H9 (cell line): ENCODE measurements at regions not wholly inside any gene's neighbourhood (a gene's known extent, or its start where the extent isn't known, plus 50 kb on each side); places are given as distances from the start of the nearest gene placed in this dataset.

ENCODE experiments used
- DNase-seq: peaks from one replicate; pipeline ENCODE4 v3.0.0-alpha.2; 2017
- H2AFZ ChIP-seq: one replicate; pipeline ENCODE4 v1.6.1; 2013; ENCODE audit warnings: mild to moderate bottlenecking, low read length, control low read depth, moderate library complexity
- H2AK5ac ChIP-seq: 2 replicates; pipeline ENCODE4 v1.6.1; 2013; ENCODE audit warnings: low read length, control low read depth, mixed read lengths; ENCODE audit not compliant: insufficient read length
- H2BK120ac ChIP-seq: one replicate; pipeline ENCODE4 v1.6.1; 2013; ENCODE audit warnings: low read depth, mild to moderate bottlenecking, low read length, control low read depth, inconsistent platforms; ENCODE audit not compliant: poor library complexity, severe bottlenecking
- H2BK12ac ChIP-seq: 2 replicates; pipeline ENCODE4 v1.6.1; 2013; ENCODE audit warnings: low read length, control low read depth, mixed read lengths, low read depth; ENCODE audit not compliant: insufficient read length
- H2BK15ac ChIP-seq: 2 replicates; pipeline ENCODE4 v1.6.1; 2013; ENCODE audit warnings: low read depth, low read length, control low read depth
- H2BK20ac ChIP-seq: one replicate; pipeline ENCODE4 v1.6.1; 2013; ENCODE audit warnings: low read depth, mild to moderate bottlenecking, low read length, control low read depth, inconsistent platforms; ENCODE audit not compliant: poor library complexity, severe bottlenecking
- H2BK5ac ChIP-seq: 2 replicates; pipeline ENCODE4 v1.6.1; 2013; ENCODE audit warnings: low read length, control low read depth, mixed read lengths; ENCODE audit not compliant: insufficient read length
- H3K14ac ChIP-seq: 2 replicates; pipeline ENCODE4 v1.6.1; 2013; ENCODE audit warnings: low read length, control low read depth; ENCODE audit not compliant: insufficient read depth
- H3K18ac ChIP-seq: 2 replicates; pipeline ENCODE4 v1.6.1; 2013; ENCODE audit warnings: low read depth, mild to moderate bottlenecking, mixed read lengths, low read length, control low read depth; ENCODE audit not compliant: insufficient read length
- H3K23ac ChIP-seq: 2 replicates; pipeline ENCODE4 v1.6.1; 2013; ENCODE audit warnings: low read length, control low read depth, mixed read lengths, low read depth; ENCODE audit not compliant: insufficient read length
- H3K23me2 ChIP-seq: 2 replicates; pipeline ENCODE4 v1.6.1; 2013; ENCODE audit warnings: low read depth, mild to moderate bottlenecking, mixed read lengths, low read length, control low read depth; ENCODE audit not compliant: insufficient read length, poor library complexity, severe bottlenecking
- H3K27ac ChIP-seq: 2 replicates; pipeline ENCODE4 v1.5.1; 2013; ENCODE audit warnings: low read length, control low read depth, mixed read lengths, low read depth; ENCODE audit not compliant: insufficient read length
- H3K27me3 ChIP-seq: 2 replicates; pipeline ENCODE4 v1.6.1; 2013; ENCODE audit warnings: low read length, control low read depth, inconsistent platforms; ENCODE audit not compliant: insufficient read depth
- H3K4ac ChIP-seq: 2 replicates; pipeline ENCODE4 v1.6.1; 2013; ENCODE audit warnings: low read depth, mild to moderate bottlenecking, control low read depth, inconsistent platforms, low read length, moderate library complexity
- H3K4me1 ChIP-seq: 2 replicates; pipeline ENCODE4 v1.6.1; 2013; ENCODE audit warnings: low read length, control low read depth, inconsistent platforms; ENCODE audit not compliant: insufficient read depth
- H3K4me2 ChIP-seq: 2 replicates; pipeline ENCODE4 v1.6.1; 2013; ENCODE audit warnings: low read length, control low read depth, mixed read lengths; ENCODE audit not compliant: insufficient read length, insufficient read depth
- H3K56ac ChIP-seq: 2 replicates; pipeline ENCODE4 v1.6.1; 2013; ENCODE audit warnings: low read depth, mild to moderate bottlenecking, mixed read lengths, low read length, control low read depth; ENCODE audit not compliant: insufficient read length
- H3K79me1 ChIP-seq: 2 replicates; pipeline ENCODE4 v1.6.1; 2013; ENCODE audit warnings: low read depth, mild to moderate bottlenecking, moderate library complexity, low read length, control low read depth, inconsistent platforms; ENCODE audit not compliant: insufficient read depth, poor library complexity, severe bottlenecking
- H3K79me2 ChIP-seq: 2 replicates; pipeline ENCODE4 v1.6.1; 2013; ENCODE audit warnings: low read length, control low read depth, inconsistent platforms; ENCODE audit not compliant: insufficient read depth
- H3K9ac ChIP-seq: 2 replicates; pipeline ENCODE4 v1.6.1; 2013; ENCODE audit warnings: low read length, control low read depth, mixed read lengths; ENCODE audit not compliant: insufficient read length; ENCODE audit errors: extremely low read depth
- H3K9me3 ChIP-seq: one replicate; pipeline ENCODE4 v1.6.1; 2013; ENCODE audit warnings: low read depth, low read length, inconsistent platforms; ENCODE audit not compliant: control insufficient read depth
- H3T11ph ChIP-seq: one replicate; pipeline ENCODE4 v1.6.1; 2013; ENCODE audit warnings: mild to moderate bottlenecking, low read length, control low read depth, inconsistent platforms
- H4K20me1 ChIP-seq: one replicate; pipeline ENCODE4 v1.6.1; 2013; ENCODE audit not compliant: control insufficient read depth, insufficient read length, insufficient read depth
- H4K5ac ChIP-seq: 2 replicates; pipeline ENCODE4 v1.6.1; 2013; ENCODE audit warnings: low read depth, mild to moderate bottlenecking, mixed read lengths, low read length, control low read depth; ENCODE audit not compliant: insufficient read length
- H4K8ac ChIP-seq: replicated peaks from 2 replicates; pipeline ENCODE4 v1.6.1; 2013; ENCODE audit warnings: low read length, control low read depth, mixed read lengths, low read depth; ENCODE audit not compliant: insufficient read length
- H4K91ac ChIP-seq: 2 replicates; pipeline ENCODE4 v1.6.1; 2013; ENCODE audit warnings: low read depth, mild to moderate bottlenecking, moderate library complexity, mixed read lengths, low read length, control low read depth; ENCODE audit not compliant: insufficient read length
- H3K27ac Mint-ChIP-seq, 3 experiments: 2 replicates in 2 of 3; 3 replicates in 1 of 3; pipeline ENCODE4 v1.8.0; 2020 to 2021; ENCODE audit warnings: mixed read lengths in 3 of 3, mild to moderate bottlenecking in 1 of 3, moderate library complexity in 1 of 3
- H3K27me3 Mint-ChIP-seq: 2 replicates; pipeline ENCODE4 v1.8.0; 2021; ENCODE audit warnings: low read depth, mild to moderate bottlenecking, moderate library complexity, mixed read lengths
- H3K36me3 Mint-ChIP-seq, 3 experiments: 2 replicates in 2 of 3; 3 replicates in 1 of 3; pipeline ENCODE4 v1.8.0; 2020 to 2021; ENCODE audit warnings: low read depth in 3 of 3, mixed read lengths in 3 of 3; ENCODE audit not compliant: insufficient read depth in 1 of 3
- H3K4me1 Mint-ChIP-seq, 2 experiments: 2 replicates each; pipeline ENCODE4 v1.8.0; 2020; ENCODE audit warnings: mixed read lengths in 2 of 2
- H3K4me3 Mint-ChIP-seq, 2 experiments: 2 replicates in 1 of 2; 3 replicates in 1 of 2; pipeline ENCODE4 v1.8.0; 2020 to 2021; ENCODE audit warnings: mild to moderate bottlenecking in 2 of 2, mixed read lengths in 2 of 2, moderate library complexity in 1 of 2
- H3K9me3 Mint-ChIP-seq, 2 experiments: 2 replicates in 1 of 2; 3 replicates in 1 of 2; pipeline ENCODE4 v1.8.0; 2020; ENCODE audit warnings: mild to moderate bottlenecking in 2 of 2, mixed read lengths in 2 of 2, moderate library complexity in 1 of 2
- WGBS: extraction: QIAGEN DNeasy Blood & Tissue Kit; methylation state at CpG from one replicate; pipeline ENCODE4 v1.1.7; 2013; ENCODE audit warnings: missing lambda C conversion rate, low lambda C conversion rate, mixed read lengths; ENCODE audit not compliant: insufficient read length; ENCODE audit errors: extremely low coverage; 5-methylcytosine and 5-hydroxymethylcytosine counted together
- TF ChIP-seq, protein P1 (sequence below): fragments of 200-600 bp; sonication (generic); conservative IDR thresholded peaks from 3 replicates; pipeline ENCODE4 v1.8.0; 2021; ENCODE audit warnings: antibody characterized with exemption, mild to moderate bottlenecking

DNA sequence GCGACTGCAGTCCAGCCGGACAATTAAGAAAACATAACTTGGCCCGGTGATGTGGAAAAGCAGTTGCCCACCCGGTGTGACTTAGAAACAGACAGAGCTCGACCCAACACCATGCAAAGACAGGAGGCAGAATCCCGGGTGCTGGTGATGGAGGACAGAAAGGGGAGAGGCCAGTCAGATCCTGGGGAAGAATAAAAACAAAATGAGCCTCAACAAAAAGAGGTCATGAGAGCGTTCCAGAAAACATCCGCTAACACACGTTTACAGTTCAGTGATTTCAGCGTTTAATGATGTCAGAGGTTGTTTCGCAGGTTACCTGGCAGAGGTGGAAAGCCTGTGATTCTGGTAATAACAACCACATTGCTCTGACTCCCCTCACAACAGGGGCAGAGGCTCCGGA is 111.9 kb downstream of the OSR1 start:
- Histone ChIP-seq H2AK5ac (no peak overlapping the region), H3K4me1 (no peaks in the 10 kb centered on the region), H3K4me2 (no peak overlapping the region), H3K9ac (no peak overlapping the region), H3K79me1 (no peaks in the 10 kb centered on the region), H3K27me3 (no peaks in the 10 kb centered on the region), H2BK20ac (no peak overlapping the region), H3T11ph (no peak overlapping the region), H3K56ac (no peak overlapping the region), H3K18ac (no peak overlapping the region), H2BK120ac (no peak overlapping the region), H2AFZ (no peak overlapping the region), H4K8ac (no peak overlapping the region), H3K23me2 (no peaks in the 10 kb centered on the region), H3K23ac (no peak overlapping the region), H4K20me1 (no peaks in the 10 kb centered on the region), H3K4ac (no peak overlapping the region), H4K91ac (no peak overlapping the region), H2BK12ac (no peak overlapping the region), H3K14ac (no peak overlapping the region), H3K9me3 (no peaks in the 10 kb centered on the region), H3K79me2 (no peaks in the 10 kb centered on the region), H2BK15ac (no peak overlapping the region), H2BK5ac (no peak overlapping the region), H4K5ac (no peak overlapping the region), H3K27ac (no peak overlapping the region)
- H3K27me3 Mint-ChIP-seq = no peaks in the 10 kb centered on the region
- WGBS = no CpG with 5 or more reads among the region's 12 CpGs
- peaks cover 9 to 14% of the 10 kb centered on the region in 2 experiments for H3K4me1 Mint-ChIP-seq
- no peaks in the 10 kb centered on the region for H3K36me3 Mint-ChIP-seq
- DNase-seq = no peak
- TF ChIP-seq, protein P1, sequence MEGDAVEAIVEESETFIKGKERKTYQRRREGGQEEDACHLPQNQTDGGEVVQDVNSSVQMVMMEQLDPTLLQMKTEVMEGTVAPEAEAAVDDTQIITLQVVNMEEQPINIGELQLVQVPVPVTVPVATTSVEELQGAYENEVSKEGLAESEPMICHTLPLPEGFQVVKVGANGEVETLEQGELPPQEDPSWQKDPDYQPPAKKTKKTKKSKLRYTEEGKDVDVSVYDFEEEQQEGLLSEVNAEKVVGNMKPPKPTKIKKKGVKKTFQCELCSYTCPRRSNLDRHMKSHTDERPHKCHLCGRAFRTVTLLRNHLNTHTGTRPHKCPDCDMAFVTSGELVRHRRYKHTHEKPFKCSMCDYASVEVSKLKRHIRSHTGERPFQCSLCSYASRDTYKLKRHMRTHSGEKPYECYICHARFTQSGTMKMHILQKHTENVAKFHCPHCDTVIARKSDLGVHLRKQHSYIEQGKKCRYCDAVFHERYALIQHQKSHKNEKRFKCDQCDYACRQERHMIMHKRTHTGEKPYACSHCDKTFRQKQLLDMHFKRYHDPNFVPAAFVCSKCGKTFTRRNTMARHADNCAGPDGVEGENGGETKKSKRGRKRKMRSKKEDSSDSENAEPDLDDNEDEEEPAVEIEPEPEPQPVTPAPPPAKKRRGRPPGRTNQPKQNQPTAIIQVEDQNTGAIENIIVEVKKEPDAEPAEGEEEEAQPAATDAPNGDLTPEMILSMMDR = no peak
- no peaks in the 10 kb centered on the region for H3K9me3 Mint-ChIP-seq
- H3K27ac Mint-ChIP-seq = no peak overlapping the region
- no peak overlapping the region for H3K4me3 Mint-ChIP-seq
